Skeletal muscle tissue (tissue), 3 donors: ENCODE measurements at regions not wholly inside any gene's neighbourhood (a gene's known extent, or its start where the extent isn't known, plus 50 kb on each side); places are given as distances from the start of the nearest gene placed in this dataset.

Source experiments
- H3K27ac ChIP-seq: one replicate; pipeline ENCODE4 v1.7.0; 2013; ENCODE audit warnings: mild to moderate bottlenecking, low read depth, low read length, inconsistent platforms
- H3K27me3 ChIP-seq, 3 donors: one replicate each; pipeline ENCODE4 v1.7.0; 2013; ENCODE audit warnings: low read length in 3 of 3; ENCODE audit not compliant: control insufficient read depth in 3 of 3, insufficient read depth in 3 of 3
- H3K36me3 ChIP-seq, 3 donors: one replicate each; pipeline ENCODE4 v1.7.0; 2013; ENCODE audit warnings: low read length in 3 of 3; ENCODE audit not compliant: control insufficient read depth in 3 of 3, insufficient read depth in 3 of 3
- H3K4me1 ChIP-seq, 3 donors: one replicate each; pipeline ENCODE4 v1.7.0; 2013; ENCODE audit warnings: low read length in 3 of 3, mild to moderate bottlenecking in 3 of 3; ENCODE audit not compliant: control insufficient read depth in 3 of 3, insufficient read depth in 3 of 3
- H3K4me3 ChIP-seq, 3 donors: one replicate each; pipeline ENCODE4 v1.7.0; 2013; ENCODE audit warnings: low read length in 3 of 3
- H3K9ac ChIP-seq, 3 donors: one replicate each; pipeline ENCODE4 v1.7.0; 2013; ENCODE audit warnings: low read length in 3 of 3, mild to moderate bottlenecking in 3 of 3, moderate library complexity in 2 of 3, low read depth in 1 of 3
- H3K9me3 ChIP-seq, 3 donors: one replicate each; pipeline ENCODE4 v1.7.0; 2013; ENCODE audit warnings: low read length in 3 of 3; ENCODE audit not compliant: control insufficient read depth in 3 of 3
- donor health status: Osteomylitis.

- no peaks in the 10 kb centered on the region for H3K9me3 ChIP-seq
- no peak overlapping the region for H3K9ac ChIP-seq
- peaks cover 20 to 30% (median 28%) of the 10 kb centered on the region in 3 donors for H3K4me1 ChIP-seq
- no peaks in the 10 kb centered on the region for H3K27me3 ChIP-seq
- H3K27ac ChIP-seq = no peak overlapping the region
- no peak overlapping the region for H3K4me3 ChIP-seq
- H3K36me3 ChIP-seq = no peaks in the 10 kb centered on the region
Observed at GRCh38 chr20:50313827-50314677, 123.4 kb downstream of the CEBPB start.

GRCh38 chr20:50314678-50315335 is 124.2 kb downstream of the CEBPB start:
- H3K36me3 ChIP-seq = no peaks in the 10 kb centered on the region
- H3K9me3 ChIP-seq = no peaks in the 10 kb centered on the region
- no peaks in the 10 kb centered on the region for H3K27me3 ChIP-seq
- H3K9ac ChIP-seq = no peak overlapping the region
- H3K27ac ChIP-seq = no peak overlapping the region
- no peak overlapping the region for H3K4me3 ChIP-seq
- peaks cover 18 to 26% (median 25%) of the 10 kb centered on the region in 3 donors for H3K4me1 ChIP-seq

GRCh38 chr20:50315586-50316551 is 125.2 kb downstream of the CEBPB start:
- no peak overlapping the region for H3K9ac ChIP-seq
- no peak overlapping the region for H3K27ac ChIP-seq
- H3K27me3 ChIP-seq = no peaks in the 10 kb centered on the region
- peaks cover 24 to 32% (median 30%) of the 10 kb centered on the region in 3 donors for H3K4me1 ChIP-seq
- no peak overlapping the region for H3K4me3 ChIP-seq
- no peaks in the 10 kb centered on the region for H3K36me3 ChIP-seq
- no peaks in the 10 kb centered on the region for H3K9me3 ChIP-seq

- Histone ChIP-seq H3K4me3 (no peak overlapping the region), H3K4me1 (peaks cover 33 to 42% (median 36%) of the 10 kb centered on the region in 3 donors), H3K9ac (no peak overlapping the region), H3K9me3 (no peaks in the 10 kb centered on the region), H3K36me3 (no peaks in the 10 kb centered on the region), H3K27me3 (no peaks in the 10 kb centered on the region), H3K27ac (no peak overlapping the region)
Observed at GRCh38 chr20:50317116-50317515, 126.5 kb downstream of the CEBPB start.

GRCh38 chr20:50317609-50318008 is 127.0 kb downstream of the CEBPB start:
- no peak overlapping the region for H3K27ac ChIP-seq
- no peak overlapping the region for H3K9ac ChIP-seq
- no peaks in the 10 kb centered on the region for H3K27me3 ChIP-seq
- H3K4me3 ChIP-seq = no peak overlapping the region
- no peaks in the 10 kb centered on the region for H3K9me3 ChIP-seq
- no peaks in the 10 kb centered on the region for H3K36me3 ChIP-seq
- peaks cover 30 to 40% (median 31%) of the 10 kb centered on the region in 3 donors for H3K4me1 ChIP-seq

GRCh38 chr20:50318710-50319109 is 128.1 kb downstream of the CEBPB start:
- Histone ChIP-seq H3K27ac (no peak overlapping the region), H3K4me3 (no peak overlapping the region), H3K27me3 (no peaks in the 10 kb centered on the region), H3K36me3 (no peaks in the 10 kb centered on the region), H3K4me1 (peaks cover 21 to 29% (median 23%) of the 10 kb centered on the region in 3 donors), H3K9ac (no peak overlapping the region), H3K9me3 (no peaks in the 10 kb centered on the region)

GRCh38 chr20:50320005-50320900 is 129.6 kb downstream of the CEBPB start:
- no peaks in the 10 kb centered on the region for H3K36me3 ChIP-seq
- peak overlapping the region; percentile 74 for H3K27ac ChIP-seq
- peak overlapping the region in 2 of 3 donors; percentile 56 to 75 for H3K9ac ChIP-seq
- H3K9me3 ChIP-seq = peaks cover 0 to 3% (median 0%) of the 10 kb centered on the region in 3 donors
- H3K4me3 ChIP-seq = peak overlapping the region in 1 of 3 donors; percentile 27
- H3K4me1 ChIP-seq = peaks cover 21 to 30% (median 23%) of the 10 kb centered on the region in 3 donors
- no peaks in the 10 kb centered on the region for H3K27me3 ChIP-seq

GRCh38 chr20:50320901-50321796 is 130.5 kb downstream of the CEBPB start:
- H3K9ac ChIP-seq = peak overlapping the region; percentile 56 to 75 (median 57)
- H3K4me3 ChIP-seq = peak overlapping the region in 2 of 3 donors; percentile 25 to 27
- H3K36me3 ChIP-seq = no peaks in the 10 kb centered on the region
- peak overlapping the region; percentile 74 for H3K27ac ChIP-seq
- no peaks in the 10 kb centered on the region for H3K27me3 ChIP-seq
- peaks cover 16 to 30% (median 24%) of the 10 kb centered on the region in 3 donors for H3K4me1 ChIP-seq
- H3K9me3 ChIP-seq = peaks cover 0 to 4% (median 0%) of the 10 kb centered on the region in 3 donors
